COLO829 (cell line): ENCODE measurements at regions not wholly inside any gene's neighbourhood (a gene's known extent, or its start where the extent isn't known, plus 50 kb on each side); places are given as distances from the start of the nearest gene placed in this dataset.

Experiments used
- DNase-seq: peaks from one replicate; pipeline ENCODE4 v3.0.0; 2012; ENCODE audit warnings: low spot score

DNA sequence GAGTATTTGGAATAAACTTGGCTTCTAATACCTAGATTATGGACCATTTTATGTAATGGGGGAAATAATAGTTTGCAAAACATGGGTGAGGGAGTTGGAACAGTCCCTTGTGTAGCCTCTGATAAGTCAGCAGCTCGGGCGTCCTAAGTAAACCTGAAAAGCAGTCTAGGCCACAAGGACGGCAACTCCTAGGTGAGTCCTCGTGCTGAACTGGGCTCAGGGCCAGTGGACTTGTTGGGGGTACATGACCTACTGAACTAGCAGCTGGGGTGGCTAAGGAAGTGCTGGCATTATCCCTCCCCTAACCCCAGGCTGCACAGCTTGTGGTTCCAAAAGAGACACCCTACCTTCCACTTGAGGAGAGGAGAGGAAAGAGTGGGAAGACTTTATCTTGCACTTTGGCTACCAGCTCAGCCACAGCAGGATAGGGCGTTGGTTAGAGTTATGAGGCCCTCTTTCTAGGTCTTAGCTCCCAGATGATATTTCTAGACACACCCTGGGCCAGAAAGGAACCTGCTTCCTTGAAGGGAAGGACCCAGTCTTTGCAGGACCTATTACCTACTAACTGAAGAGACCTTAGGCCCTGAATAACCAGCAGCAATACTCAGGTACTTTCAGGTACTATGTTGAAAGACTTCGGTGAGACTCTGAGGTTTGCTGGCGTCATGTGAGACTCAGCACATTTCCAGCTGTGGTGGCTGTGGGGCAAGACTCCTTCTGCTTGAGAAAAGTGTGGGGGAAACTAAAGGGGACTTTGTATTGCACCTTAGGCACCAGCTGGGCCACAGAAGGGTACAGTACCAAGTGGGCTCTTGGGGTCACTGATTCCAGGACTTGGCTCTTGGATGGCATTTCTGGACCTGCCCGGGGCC is 71.0 kb downstream of the AQP4 start:
- no peak for DNase-seq

- no peak for DNase-seq
These were observed 72.8 kb downstream of the AQP4 start for GRCh38 chr18:26792661-26793060.

DNA sequence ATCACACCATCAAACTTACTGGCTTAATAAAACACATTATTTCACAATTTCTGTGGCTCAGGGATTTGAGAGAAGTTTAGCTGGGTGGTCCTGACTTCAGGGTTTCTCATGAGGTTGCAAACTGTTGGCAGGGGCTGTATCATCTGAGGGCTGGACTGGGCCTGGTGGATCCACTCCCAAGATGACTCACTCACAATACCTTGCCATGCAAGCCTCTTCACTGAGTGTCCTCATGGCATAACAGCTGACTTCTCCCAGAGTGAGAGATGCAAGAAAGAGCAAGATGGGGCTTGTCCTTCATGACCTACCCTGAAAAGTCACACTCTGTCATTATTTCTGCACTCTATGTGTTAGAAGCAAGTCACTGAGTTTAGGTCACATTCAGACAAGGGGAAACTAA is 73.8 kb downstream of the AQP4 start:
- no peak for DNase-seq

DNA sequence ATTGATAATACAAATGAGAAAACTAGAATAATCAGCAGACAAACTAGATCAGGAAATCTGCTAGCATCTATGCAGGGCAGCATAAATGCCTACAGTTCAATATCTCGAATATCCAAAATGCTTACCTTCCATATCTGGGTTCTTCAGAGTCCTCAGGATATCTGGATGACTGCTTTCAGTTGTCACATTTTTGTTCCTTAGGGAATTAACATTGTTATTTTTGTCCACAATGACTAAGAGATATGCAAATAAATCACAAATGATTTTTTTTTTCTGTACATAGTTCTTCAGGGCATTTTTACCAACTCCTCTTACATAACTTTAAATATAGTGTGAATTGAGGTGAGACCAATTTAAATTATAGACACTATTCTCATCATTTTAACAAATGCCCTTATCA is 80.9 kb downstream of the AQP4 start:
- DNase-seq = no peak

GRCh38 chr18:26783170-26783569 is 82.3 kb downstream of the AQP4 start:
- DNase-seq = no peak

DNA sequence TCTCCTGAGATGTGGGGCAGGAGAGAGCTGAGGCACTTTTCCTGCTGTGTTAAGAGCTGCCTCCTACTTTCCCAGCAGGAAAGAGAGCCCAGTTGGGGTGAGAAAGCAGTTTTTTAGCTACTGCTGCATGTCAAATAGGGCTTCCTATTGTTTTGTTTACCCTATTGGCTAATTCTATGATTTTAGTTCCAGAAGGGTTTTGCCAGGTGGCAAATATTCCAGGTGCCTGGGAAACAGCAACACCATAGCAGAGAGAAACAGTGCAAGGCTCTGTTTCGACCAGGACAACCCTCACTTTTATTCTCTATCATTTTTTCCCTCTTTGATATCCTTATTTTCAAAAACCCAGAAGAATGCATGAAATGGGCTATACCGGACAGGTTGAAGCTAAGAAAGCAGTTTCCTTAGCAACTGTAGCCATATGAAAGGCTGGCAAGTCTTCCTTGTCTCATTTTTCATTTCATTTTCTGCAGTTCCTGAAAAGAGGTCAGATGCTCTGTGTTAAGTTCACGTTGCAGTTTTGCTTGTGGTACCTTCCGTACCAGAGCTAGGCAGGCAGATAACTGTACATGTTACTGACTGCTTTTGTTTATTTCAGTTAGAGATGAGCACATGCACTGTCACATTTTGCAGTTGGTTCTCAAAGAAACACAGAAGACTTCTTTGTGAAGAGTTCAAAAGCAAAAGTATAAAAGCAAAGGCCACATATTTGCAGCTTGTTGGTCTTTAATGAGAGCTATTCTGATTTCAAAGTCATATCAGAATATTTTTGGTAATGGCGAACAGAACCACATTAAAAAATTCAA is 84.8 kb downstream of the AQP4 start:
- DNase-seq = peak; percentile 34

DNA sequence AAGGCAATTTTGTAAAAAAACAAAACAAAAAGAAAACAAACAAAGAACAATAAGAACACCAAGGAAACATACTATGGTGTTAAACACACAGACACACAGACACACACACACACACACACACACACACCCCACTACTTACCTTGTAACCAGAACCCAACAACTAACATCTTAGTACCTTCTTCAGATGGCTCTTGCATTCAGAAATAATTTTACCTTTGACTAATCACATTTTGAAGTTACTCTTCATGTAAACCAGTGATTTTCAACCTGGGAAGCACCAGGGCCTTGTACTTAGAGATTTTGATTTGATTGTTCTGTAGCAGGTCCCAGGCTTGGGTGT is 87.5 kb downstream of the AQP4 start:
- DNase-seq = no peak

DNA sequence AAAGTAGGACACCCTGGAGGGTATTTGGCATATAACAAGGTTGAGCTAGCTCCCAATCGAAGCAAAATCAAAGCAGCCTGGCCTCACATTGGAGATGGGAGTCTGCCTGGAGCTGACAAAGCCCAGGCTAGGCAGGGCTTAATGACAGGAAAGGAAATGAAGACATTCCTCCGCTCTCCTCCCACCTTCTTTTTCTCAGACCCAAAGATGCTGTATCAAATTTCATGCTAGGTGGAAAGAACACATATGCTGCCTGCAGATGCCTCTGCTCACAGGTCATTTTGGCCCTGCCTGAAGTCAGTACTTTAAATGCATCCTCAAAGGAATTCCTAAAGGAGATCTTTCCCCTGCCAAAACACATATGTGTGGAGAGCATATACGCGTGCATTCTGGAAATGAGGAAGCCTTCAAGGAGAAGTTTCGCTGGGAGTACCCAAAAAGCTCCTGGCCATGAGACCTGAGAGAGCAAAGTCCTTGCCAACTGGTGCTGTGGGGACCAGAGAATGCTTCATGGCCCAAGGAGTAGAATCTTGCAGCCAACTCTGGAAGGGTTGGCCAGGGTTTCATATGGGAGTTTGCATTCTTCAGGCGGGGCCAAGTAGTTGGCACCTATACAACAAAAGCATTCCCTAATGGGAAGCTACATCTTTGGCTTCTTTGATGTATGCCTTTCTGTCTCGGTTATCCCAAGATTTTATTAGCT is 88.0 kb downstream of the AQP4 start:
- DNase-seq = no peak

- no peak for DNase-seq
These were observed 92.8 kb downstream of the AQP4 start for GRCh38 chr18:26772691-26773090.

GRCh38 chr18:26771524-26771923 is 94.0 kb downstream of the AQP4 start:
- peak; percentile 18 for DNase-seq

DNA sequence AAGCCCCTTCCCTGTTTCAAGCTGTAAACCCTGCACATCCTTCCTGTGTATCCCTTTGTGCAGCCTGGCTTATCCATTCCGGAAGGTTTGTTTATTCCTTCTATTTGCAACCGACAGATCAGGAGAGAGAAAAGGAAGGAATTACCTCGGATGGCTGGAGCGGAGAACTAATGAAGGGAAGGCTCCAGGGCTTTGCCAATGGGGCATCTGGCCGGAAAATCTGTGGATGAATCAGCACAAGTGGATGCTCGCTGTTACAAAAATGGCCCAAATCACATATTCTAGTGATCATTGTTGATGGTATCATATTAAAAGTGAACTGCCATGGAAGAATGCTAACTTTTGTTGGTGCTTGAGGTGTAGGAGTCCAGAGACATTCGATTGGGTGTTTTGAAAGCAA is 97.1 kb downstream of the AQP4 start:
- DNase-seq = no peak

- no peak for DNase-seq
These were observed 100.0 kb downstream of the AQP4 start for GRCh38 chr18:26765498-26765897.

- DNase-seq = no peak
These were observed 100.9 kb downstream of the AQP4 start for GRCh38 chr18:26764586-26764985.

DNA sequence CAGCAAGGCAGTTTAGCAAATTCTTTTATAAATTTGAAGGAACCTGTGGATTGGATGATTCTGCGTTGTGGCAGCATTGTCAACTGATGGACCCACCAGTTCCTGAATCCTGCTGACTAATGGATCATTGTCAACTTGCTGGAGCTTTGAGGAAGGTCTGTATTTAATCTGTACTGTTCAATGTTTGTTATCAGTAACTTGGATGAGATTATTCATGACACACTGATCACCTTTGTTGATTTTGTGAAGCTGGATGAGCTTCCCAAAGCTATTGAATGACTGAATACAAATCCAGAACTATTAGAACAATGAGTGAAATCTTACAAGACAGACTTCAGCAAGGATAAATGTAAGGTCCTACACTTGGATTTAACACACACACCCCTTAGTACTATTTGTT is 101.3 kb downstream of the AQP4 start:
- no peak for DNase-seq

- DNase-seq = no peak
These were observed 101.9 kb downstream of the AQP4 start for GRCh38 chr18:26763446-26764110.

GRCh38 chr18:26757263-26758019 is 108.1 kb downstream of the AQP4 start:
- DNase-seq = no peak

DNA sequence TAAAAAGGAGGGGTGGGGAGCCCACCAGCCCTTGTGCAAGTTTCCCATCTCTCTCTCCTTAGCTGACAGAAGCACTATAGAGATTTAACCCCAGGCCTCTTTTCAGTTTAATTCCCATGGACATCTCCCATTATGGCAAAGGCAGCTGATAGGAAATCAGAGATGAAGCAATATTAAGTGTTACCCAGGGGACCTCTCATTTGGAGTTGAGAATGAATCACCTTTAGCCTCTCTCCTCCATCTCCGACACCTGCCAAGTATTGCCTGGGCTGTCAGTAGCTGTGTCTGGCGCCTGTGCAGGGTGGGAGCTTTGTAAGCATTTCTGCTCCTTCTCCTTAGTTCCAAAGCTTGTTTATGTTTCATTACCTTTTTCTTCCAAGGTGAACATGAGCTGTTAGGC is 109.0 kb downstream of the AQP4 start:
- no peak for DNase-seq

GRCh38 chr18:26746826-26747475 is 118.6 kb downstream of the AQP4 start:
- peak; percentile 35 for DNase-seq

DNA sequence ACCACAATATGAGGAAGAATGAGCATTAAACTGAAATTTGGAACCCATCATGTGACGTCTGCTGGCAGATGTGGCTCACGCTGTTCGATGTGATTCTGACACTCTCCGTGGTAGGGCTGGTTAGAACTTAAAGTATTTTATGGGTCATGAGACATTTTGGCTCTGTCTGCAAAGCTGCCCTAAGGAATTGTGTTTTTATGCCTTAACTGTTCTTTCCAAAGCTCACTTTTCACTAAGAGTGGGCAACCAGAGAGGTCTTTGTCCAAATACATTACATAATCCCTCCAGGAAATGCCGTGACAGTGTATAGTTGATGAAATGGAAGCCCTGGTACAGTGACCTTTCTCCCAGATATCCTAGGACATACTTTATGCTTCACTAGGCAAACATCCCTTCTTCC is 119.1 kb downstream of the AQP4 start:
- DNase-seq = peak; percentile 42

DNA sequence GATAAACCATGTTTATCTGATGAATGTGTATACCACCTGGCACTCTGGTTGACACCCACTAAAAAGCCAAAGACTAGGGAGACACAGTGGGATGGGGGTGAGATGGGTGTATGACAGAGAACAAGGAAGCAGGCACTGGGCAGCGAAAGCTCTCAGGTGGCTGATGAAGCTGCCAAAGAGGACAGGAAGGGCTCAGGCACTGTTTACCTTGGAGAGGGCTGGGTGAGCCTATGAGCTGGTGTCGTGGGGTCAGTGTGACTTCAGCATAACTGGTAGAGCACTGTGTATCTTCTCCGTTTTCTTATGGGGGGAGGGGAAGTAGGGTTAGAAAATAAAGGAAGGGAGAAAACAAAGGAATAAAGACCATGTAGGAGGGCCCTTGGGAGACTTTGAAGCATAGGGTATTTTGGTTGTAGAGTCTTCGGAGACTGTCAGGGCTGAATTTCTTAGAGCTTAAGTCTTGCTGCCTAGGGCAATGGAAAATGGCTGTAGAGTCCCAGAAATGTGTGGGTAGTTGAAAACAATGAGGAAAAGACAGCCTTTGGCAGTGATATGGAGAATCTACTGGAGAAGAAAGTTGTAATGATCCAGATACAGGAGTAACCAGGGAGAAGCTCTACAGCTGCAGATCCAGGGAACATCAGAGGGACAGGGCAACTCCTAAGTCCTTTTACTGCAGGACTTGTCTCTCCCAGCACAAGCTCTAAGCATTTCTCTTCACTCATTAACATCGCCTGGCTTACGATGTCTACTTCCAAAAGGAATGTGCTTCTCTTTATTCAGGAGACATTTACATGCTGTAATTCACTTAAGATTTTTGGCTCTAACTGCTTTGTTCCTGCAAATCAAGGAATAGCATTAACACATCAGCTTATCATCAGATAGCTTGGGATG is 120.0 kb downstream of the AQP4 start:
- no peak for DNase-seq
